GM19468 (cell line): ENCODE measurements at regions not wholly inside any gene's neighbourhood (a gene's known extent, or its start where the extent isn't known, plus 50 kb on each side); places are given as distances from the start of the nearest gene placed in this dataset.
"Not testable (repeated sequence)": the region's sequence is repeated elsewhere in the genome, so short reads cannot be mapped to it uniquely, and the experiment has no call there.

ENCODE experiments used
- ATAC-seq: cut with Tn5 transposase; IDR thresholded peaks from one replicate; pipeline ENCODE4 v1.9.1; 2021; ENCODE audit warnings: mild to moderate bottlenecking, moderate library complexity, moderate number of reproducible peaks; ENCODE audit not compliant: unreplicated experiment; ENCODE audit errors: extremely low read depth

DNA sequence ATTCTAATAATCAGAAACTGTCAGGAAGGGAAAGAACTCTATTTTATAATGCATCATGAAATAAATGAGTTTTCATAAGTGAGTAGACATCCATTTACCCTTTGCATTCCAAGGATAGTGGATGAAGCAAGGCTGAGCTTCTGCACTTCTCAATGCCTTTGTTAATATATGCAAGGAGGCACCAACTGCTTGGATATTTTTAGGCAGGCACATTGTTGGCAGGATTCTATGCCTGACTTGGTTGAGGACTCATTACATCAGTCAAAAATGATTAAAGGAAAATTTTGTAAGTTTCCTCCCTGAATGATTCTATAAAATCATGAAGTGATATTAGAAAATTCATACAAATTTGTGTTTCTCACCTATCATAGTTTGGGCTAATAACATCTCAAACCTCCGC, 612.2 kb upstream of the POM121L12 start:
- ATAC-seq = no peak

DNA sequence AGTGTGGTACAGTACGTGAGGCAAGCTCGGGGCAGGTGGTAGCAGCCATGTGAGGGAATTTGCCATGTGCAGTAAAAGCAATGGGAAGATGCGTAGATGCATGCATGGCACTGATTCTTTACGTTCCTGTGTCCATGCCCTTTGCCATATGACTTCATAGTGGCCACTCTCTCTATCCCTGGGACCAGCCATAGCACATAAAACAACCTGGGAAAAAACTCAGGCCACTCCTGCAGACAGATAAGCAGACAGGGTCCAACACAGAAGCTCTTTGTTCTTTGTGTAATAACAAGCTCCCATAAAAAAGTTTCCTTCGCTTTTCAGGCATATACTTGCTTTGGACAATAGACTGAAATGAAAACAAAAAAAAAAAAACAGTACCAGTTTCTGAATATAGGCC, 622.4 kb upstream of the POM121L12 start:
- ATAC-seq = no peak

DNA sequence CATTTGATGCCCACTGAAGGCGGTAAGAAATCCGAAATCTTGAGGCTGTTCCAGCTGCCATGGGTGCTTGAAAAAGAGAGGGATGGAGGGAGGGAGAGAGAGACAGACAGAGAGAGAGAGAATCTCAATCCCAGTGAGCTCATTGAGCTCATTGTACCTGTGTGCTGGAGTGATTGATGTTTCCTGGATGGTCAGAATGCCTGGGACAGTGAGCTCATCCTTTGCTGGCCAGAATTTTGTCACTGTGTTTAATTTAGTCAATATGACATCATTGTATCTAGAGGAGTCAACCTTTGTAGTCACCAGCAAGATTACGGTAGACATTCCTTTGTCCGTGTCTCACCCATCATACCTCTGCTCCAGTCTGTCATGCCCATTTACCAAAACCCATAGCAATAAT, 625.4 kb upstream of the POM121L12 start:
- no peak for ATAC-seq

DNA sequence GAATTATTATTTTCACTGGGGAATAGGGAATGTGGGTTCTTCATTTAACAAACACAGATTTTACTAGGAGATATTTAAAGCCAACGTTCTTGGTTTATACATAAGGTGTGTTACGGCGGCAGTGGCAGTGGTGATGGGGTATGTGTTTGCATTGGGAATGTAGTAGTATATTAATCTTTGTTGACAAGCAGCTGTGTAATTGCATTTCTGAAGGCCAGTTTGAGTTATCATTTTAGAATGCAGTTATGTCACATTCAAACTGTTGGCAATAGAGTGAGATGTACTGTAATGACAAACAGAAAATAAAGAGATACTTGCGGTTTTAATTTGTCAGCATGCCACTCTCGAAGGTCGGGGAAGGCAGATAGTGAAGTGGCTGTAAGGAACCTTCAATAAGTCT, 628.6 kb upstream of the POM121L12 start:
- no peak for ATAC-seq

DNA sequence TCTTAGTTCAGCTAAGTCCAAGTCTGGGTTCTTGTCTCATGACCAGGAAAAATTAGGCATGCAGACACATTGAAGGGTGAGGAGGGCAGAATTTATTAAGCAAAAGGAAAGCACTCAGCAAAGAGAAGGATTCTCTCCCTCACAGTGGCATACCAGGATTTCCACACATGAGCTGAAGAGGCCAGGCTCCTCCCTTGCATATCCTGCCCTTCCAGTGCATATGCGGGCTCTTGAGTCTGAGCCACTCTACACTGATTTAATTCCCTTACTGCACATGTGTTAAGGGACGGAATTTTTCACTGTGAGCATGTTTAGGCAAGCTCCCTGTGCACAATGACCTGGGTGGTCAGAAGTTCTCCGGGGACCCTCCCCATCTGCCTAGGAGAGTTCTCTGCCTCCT, 652.7 kb upstream of the POM121L12 start:
- no peak for ATAC-seq

DNA sequence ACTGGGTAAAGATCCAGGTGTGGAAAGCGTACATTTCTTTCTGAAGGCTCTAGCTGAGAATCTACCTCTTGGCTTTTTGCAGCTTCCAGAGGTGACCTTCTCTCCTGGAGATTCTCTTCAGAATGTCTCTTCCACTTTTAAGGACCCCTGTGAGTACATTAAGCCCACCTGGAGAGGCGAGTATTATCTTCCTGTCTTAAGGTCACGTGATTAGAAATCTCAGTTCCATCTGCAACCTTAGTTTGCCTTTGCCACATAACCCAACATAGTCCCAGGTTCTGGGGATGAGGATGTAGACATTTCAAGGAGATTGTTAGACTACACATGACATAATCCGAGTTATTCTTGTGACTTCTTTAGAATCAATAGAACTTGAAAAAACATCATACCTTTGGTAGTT, 665.5 kb upstream of the POM121L12 start:
- ATAC-seq = no peak

DNA sequence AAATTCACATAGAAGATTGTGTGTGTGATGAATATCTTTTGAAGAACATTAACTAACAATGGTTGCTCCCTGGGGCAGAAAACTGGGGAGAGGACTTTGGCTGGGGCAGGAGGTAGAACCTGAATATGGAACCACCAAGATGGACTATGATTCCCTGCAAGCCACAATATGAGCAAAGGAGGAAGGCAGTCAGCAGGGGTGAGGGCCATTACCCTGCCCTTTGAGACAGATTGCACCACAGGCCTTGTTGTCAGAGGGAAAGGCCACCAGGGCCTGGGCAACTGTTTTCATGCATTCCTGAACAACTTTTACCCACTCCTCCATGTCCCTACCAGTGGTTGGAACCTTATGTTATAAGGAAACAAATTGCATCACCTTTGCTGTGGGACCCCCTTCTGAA, 670.1 kb upstream of the POM121L12 start:
- ATAC-seq = no peak

DNA sequence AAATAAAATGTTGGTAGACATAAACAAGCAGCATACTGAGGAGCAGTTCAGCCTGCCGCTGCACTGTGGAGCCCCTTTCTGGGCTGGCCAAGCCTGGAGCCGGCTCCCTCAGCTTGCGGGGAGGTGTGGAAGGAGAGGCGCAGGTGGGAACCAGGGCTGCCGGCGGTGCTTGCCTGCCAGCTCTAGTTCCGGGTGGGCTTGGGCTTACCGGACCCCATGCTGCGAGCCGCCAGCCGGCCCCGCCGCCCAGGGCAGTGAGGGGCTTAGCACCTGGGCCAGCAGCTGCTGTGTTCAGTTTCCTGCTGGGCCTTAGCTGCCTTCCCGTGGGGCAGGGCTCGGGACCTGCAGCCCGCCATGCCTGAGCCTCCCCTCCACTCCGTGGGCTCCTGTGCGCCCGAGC, 672.9 kb upstream of the POM121L12 start:
- ATAC-seq = no peak

DNA sequence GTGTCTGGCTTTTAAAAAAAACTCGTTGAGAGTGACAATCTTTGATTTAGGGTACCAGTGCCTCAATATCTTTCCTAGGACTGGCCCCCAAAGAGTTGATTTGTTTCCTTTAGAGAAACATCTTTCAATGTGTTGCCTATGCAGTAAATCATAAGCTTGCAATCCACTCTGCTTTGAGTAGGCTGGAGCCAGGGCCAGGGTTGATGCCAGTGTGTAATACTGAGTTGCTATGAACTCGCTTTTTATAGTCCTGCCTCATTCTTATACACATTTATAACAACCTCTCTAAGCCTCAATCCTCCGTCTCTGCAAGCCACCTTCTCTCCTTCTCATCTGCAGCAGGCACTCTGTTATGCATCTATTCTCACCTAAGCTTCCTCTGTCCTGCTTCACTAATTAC, 674.9 kb upstream of the POM121L12 start:
- ATAC-seq = no peak

DNA sequence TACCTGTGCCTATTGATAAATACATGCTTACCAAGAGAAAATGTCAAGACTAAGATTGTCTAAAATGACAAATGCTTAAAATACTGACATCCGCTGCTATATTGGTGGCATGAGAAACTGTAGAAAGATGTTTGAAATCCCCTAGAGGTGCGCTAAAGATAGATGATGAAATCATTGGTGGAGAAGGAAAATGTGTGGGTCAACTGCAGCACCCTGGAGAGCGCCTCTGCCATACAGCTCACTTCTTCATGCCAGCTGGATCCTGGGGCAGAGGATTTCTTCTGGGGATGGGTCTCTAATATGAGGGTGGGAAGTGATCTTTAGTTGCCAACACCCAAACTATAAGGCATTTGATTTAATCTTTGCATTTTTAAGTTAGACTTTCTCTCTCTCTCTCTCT, 680.4 kb upstream of the POM121L12 start:
- ATAC-seq = no peak

DNA sequence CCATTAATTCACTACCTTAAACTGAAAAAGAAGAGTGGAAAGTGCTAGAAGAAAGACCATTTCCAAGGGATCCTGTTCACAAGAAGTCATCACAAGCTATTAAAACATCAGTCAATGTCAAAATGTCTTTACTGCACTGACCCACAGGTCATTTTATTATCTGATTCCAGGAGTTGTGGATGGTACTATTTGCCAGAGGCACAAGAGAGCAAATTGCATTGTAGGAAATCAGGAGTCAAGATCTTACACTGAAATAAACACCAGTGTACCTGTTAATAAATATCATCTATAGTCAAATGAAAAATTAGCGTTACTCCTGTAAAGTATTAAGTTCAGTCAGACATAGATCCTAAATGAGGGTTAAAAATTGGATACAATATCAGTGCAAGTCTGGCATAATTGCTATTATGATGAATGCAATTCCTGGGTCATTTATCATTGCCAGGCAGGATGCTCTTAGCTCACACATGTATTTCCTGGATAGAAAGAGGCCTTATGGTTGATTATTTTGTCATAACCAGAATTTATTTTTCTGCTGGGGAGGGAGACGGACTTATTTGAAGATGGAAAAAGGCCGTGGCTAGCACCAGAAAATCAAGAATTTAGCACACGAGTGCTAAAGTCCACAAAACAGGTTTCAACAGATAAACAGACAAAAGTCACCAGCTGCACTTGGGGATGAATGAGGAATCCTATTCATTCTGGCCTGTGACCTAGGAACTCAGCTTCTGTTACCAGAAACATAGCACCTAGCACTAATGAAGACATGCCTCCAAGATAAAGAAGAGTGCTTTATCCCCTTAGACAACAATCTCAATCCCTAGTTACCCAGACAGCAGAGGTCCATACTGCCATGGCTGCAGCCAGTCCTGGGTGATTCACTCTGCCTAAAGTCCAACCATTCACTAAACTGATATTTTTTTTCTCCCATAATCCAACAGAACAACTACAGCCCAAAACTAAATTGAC, 683.1 kb upstream of the POM121L12 start:
- no peak for ATAC-seq

DNA sequence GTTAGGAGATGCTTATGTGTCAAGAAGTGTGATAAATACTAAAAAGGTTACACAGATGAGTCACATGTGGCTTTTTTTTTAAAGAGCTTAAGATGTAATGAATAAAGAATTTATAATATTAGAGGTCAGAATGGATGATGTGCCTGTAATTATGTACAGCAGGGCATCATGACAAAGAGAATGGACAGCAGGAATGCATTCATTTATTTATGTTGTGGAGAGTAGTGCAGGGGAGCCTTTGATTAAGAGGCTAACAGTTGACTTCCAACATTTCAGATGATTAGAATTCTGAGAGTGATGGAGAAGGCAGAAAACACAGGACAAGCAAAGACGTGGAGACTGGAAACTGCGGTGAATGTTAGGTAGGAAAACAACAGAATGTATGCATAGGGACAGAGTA, 691.4 kb upstream of the POM121L12 start:
- no peak for ATAC-seq

DNA sequence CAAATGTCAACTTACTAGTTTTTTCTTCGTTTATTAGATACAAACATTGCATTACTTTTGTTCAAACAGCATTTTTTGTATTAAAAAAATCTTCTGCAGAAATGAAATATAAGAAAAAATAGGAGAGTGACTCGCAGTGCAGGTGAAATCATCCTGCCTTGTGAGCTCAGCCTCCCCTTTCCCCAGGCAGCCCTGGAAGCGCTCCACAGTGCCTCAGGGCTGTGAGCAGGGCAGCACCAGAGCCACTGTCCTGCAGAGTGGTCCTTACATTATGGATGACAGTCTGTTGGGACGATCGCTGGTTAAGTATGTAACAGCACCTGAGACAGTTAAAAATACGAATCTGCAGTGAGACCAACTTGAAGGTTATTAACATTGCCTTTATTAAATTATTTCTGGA, 695.4 kb upstream of the POM121L12 start:
- no peak for ATAC-seq

DNA sequence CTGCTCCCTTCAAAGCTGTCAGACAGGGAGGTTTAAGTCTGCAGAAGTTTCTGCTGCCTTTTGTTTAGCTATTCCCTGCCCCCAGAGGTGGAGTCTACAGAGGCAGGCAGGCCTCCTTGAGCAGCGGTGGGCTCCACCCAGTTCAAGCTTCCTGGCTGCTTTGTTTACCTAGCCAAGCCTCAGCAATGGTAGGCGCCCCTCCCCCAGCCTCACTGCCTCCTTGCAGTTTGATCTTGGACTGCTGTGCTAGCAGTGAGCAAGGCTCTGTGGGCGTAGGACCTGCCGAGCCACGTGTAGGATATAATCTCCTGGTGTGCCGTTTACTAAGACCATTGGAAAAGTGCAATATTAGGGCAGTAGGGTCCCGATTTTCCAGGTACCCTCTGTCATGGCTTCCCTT, 707.1 kb upstream of the POM121L12 start:
- ATAC-seq = not testable (repeated sequence)

DNA sequence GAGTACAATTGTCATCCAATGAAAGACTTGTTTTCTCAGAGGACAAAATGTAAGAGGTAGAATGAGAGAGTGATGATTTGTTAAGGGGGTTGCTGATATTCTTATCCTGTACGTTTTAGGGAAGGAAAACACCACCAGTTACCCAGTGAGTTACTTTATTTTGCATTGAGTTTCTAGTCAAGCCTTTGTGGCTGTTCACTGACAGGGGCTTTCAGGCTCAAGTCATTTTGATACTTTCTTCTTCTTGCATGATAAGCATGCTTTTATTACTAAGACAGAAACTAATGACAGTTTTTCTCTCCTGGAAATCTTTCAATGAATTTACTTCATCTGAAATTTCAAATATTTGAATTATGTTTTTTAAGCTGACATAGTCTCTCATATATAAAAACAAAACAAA, 710.2 kb upstream of the POM121L12 start:
- no peak for ATAC-seq

DNA sequence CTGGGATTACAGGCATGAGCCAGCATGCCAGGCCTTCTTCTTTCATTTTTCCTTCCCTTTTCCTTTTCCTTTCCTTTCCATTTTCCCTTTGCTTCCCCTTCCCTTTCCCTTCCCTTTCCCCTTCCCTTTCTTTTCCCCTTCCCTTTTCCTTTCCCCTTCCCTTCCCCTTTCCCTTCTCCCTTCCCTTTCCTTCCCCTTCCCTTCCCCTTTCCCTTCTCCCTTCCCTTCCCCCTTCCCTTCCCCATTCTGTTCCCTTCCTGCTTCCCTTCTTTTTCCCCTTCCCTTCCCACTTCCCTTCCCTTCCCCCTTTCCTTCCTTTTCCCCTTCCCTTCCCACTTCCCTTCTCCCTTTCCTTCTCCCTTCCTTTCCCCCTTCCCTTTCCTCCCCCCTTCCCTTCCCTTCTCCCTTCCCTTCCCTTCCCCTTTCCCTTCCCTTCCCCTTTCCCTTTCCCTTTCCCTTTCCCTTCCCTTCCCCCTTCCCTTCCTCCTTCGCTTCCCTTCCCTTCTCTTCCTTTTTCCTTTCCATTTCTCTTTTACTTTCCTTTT, 712.2 kb upstream of the POM121L12 start:
- ATAC-seq = no peak

DNA sequence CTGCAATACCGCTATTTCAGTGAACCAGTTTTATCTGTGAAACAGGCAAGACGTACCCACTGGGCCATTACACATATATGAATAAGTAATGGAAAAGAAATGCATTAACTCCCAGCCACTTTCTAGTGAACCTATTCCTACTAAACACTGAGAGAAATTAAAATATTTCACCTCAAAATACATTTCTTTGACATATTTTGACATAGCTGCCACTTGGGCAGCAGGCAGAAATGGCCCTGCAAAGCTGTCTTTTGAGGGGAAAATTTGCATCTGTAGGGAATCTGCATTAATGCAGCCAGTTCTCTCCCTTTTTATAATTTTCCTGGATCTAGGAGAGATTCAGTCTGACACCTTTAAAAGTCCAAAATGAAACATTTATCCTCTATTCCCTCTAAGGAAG, 714.8 kb upstream of the POM121L12 start:
- ATAC-seq = no peak

DNA sequence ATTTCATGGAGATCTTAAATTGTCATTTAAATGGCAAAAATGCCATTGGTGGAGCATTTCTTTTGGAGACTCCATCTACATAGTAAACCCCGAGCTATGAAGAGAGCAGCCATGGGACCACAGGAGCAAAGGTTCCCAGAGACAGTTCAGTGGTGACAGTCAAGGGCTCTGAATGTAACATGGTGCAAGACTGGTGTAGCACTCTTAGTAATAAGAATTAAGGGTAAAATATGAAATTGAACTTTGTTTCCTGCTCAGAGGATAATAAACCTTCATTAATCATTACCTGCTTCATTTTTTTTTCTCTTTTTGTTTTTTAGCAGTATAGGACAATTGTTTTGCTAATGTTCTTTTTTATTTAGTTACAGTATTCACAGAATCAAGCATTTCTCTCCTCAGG, 717.5 kb upstream of the POM121L12 start:
- ATAC-seq = no peak

DNA sequence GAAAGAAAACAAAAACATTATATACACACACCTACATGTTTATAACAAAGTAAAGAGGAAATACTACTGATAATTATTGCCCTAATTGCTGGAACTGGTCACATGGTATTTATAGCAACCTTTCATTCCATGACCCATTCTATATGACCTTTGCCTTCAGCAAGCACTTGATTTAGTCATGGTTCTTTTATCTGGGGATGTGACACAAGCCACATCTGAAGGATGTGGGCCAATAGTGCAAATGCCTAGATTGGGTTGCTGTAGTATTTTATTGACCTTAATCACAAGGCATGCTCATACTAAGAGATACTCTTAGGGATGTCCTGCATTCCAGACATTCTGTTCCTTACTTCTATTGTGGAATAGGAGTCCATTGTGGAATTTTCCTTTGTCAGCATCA, 723.5 kb upstream of the POM121L12 start:
- ATAC-seq = no peak

DNA sequence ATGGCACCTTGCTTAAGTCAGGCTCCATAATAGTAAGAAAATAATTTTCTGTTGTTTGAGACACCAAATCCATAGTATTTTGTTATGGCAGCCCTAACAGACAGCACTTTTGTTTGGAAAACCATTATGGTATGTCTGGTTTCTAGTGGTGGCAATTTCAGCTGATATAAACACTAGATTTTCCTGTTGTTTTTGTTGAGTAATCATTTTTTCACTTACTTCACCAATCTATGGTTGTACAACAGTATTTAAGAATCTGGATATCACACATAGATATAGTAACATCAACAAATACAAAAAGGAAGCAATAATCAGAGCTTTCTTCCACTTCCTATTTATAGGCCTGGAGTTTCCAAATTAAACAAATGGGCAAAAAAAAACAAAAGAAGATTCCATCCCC, 725.8 kb upstream of the POM121L12 start:
- no peak for ATAC-seq

DNA sequence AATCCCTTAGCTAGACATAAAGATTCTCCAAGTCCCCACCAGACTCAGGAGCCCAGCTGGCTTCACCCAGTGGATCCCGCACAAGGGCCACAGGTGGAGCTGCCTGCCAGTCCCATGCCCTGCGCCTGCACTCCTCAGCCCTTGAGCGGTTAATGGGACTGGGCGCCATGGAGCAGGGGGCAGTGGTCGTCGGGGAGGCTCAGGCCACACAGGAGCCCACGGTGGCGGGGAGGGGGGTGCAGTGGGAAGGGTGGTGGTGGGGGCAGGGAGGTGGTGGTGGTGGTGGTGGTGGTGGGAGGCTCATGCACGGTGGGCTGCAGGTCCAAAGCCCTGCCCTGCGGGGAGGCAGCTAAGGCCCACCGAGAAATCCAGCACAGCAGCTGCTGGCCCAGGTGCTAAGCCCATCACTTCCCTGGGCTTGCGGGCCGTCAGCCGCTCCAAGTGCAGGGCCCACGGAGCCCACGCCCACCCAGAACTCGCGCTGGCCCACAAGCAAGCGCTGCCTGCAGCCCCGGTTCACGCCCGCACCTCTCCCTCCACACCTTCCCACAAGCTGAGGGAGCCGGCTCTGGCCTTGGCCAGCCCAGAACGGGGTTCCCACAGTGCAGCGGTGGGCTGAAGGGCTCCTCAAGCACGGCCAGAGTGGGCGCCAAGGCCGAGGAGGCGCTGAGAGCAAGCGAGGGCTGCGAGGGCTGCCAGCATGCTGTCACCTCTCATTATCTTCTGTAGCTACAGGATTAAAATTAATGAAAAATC, 732.5 kb upstream of the POM121L12 start:
- no peak for ATAC-seq
